CD14-positive monocyte (primary cell): ENCODE measurements at regions not wholly inside any gene's neighbourhood (a gene's known extent, or its start where the extent isn't known, plus 50 kb on each side); places are given as distances from the start of the nearest gene placed in this dataset.
A peak's percentile ranks its signal among the peaks of the same experiment; 100 is the strongest.

Experiments used
- DNase-seq, 3 donors: peaks; one replicate each; pipeline ENCODE4 v3.0.0-alpha.2; 2011 to 2022
- H2AFZ ChIP-seq: 2 replicates; pipeline ENCODE4 v1.6.0; 2012; ENCODE audit warnings: mild to moderate bottlenecking, low read depth, low read length, inconsistent platforms; ENCODE audit not compliant: insufficient read depth, poor library complexity, severe bottlenecking
- H3K27ac ChIP-seq, 2 donors: 1 replicate in 1 of 2; 2 replicates in 1 of 2; pipeline ENCODE4 v1.5.1; 2012 to 2013; ENCODE audit warnings: low read length in 2 of 2, control low read depth in 1 of 2, inconsistent platforms in 1 of 2, low read depth in 1 of 2, mild to moderate bottlenecking in 1 of 2
- H3K27me3 ChIP-seq, 2 donors: one replicate each; pipeline versions ENCODE4 v1.6.0 to v1.6.1; 2011 to 2013; ENCODE audit warnings: low read length in 2 of 2; ENCODE audit not compliant: control insufficient read depth in 2 of 2, insufficient read depth in 2 of 2
- H3K36me3 ChIP-seq, 2 donors: replicated peaks in 1 of 2; 1 replicate in 1 of 2; 2 replicates in 1 of 2; pipeline versions ENCODE4 v1.5.1 to v1.6.1; 2012 to 2013; ENCODE audit warnings: low read length in 2 of 2, control low read depth in 1 of 2, inconsistent platforms in 1 of 2, mild to moderate bottlenecking in 1 of 2; ENCODE audit not compliant: insufficient read depth in 2 of 2, control insufficient read depth in 1 of 2
- H3K4me1 ChIP-seq, 2 donors: 1 replicate in 1 of 2; 2 replicates in 1 of 2; pipeline versions ENCODE4 v1.5.1 to v1.6.1; 2012 to 2013; ENCODE audit warnings: low read length in 2 of 2, control low read depth in 1 of 2, inconsistent platforms in 1 of 2, mild to moderate bottlenecking in 1 of 2, moderate library complexity in 1 of 2; ENCODE audit not compliant: insufficient read depth in 2 of 2, control insufficient read depth in 1 of 2
- H3K4me2 ChIP-seq: replicated peaks from 2 replicates; pipeline ENCODE3; 2012; ENCODE audit warnings: low read length, moderate library complexity, mild to moderate bottlenecking; ENCODE audit not compliant: poor library complexity, severe bottlenecking; ENCODE audit errors: extremely low read depth
- H3K4me3 ChIP-seq, 3 experiments: fragments of 200-600 bp in 1 of 3; sonication (generic) in 1 of 3; replicated peaks in 1 of 3; 1 replicate in 2 of 3; 2 replicates in 1 of 3; pipeline ENCODE4 v1.5.1; 2011 to 2013; ENCODE audit warnings: low read length in 3 of 3, mild to moderate bottlenecking in 3 of 3, control low read depth in 2 of 3, low read depth in 2 of 3, inconsistent platforms in 1 of 3, moderate library complexity in 1 of 3
- H3K79me2 ChIP-seq: 2 replicates; pipeline ENCODE4 v1.6.0; 2012; ENCODE audit warnings: mild to moderate bottlenecking, control low read depth, inconsistent platforms, low read length, moderate library complexity; ENCODE audit not compliant: insufficient read depth
- H3K9ac ChIP-seq: 2 replicates; pipeline ENCODE4 v1.6.0; 2017; ENCODE audit warnings: low read length, mild to moderate bottlenecking; ENCODE audit not compliant: insufficient read depth, poor library complexity, severe bottlenecking
- H3K9me3 ChIP-seq, 2 donors: replicated peaks in 1 of 2; 1 replicate in 1 of 2; 2 replicates in 1 of 2; pipeline versions ENCODE4 v1.5.1 to v1.6.1; 2012 to 2013; ENCODE audit warnings: low read length in 2 of 2, control low read depth in 1 of 2; ENCODE audit not compliant: control insufficient read depth in 1 of 2, insufficient read depth in 1 of 2
- H4K20me1 ChIP-seq: 2 replicates; pipeline ENCODE4 v1.6.0; 2012; ENCODE audit warnings: mild to moderate bottlenecking, low read length, control low read depth, moderate library complexity; ENCODE audit not compliant: insufficient read depth
- H3K27ac Mint-ChIP-seq, 7 donors: one replicate each; pipeline ENCODE4 v1.8.0; 2020; ENCODE audit warnings: mild to moderate bottlenecking in 7 of 7, mixed read lengths in 7 of 7, moderate library complexity in 6 of 7, inconsistent platforms in 2 of 7
- H3K27me3 Mint-ChIP-seq, 3 donors: one replicate each; pipeline ENCODE4 v1.8.0; 2021 to 2022; ENCODE audit warnings: low read depth in 3 of 3, mild to moderate bottlenecking in 3 of 3, mixed read lengths in 3 of 3, moderate library complexity in 3 of 3, inconsistent platforms in 1 of 3
- H3K36me3 Mint-ChIP-seq, 2 donors: one replicate each; pipeline ENCODE4 v1.8.0; 2020; ENCODE audit warnings: mixed read lengths in 2 of 2, inconsistent platforms in 1 of 2, mild to moderate bottlenecking in 1 of 2
- H3K4me1 Mint-ChIP-seq: one replicate; pipeline ENCODE4 v1.8.0; 2020; ENCODE audit warnings: mild to moderate bottlenecking, mixed read lengths
- H3K4me3 Mint-ChIP-seq, 2 donors: one replicate each; pipeline ENCODE4 v1.8.0; 2020; ENCODE audit warnings: mild to moderate bottlenecking in 2 of 2, mixed read lengths in 2 of 2, moderate library complexity in 1 of 2
- H3K9me3 Mint-ChIP-seq, 7 donors: one replicate each; pipeline ENCODE4 v1.8.0; 2020 to 2022; ENCODE audit warnings: mixed read lengths in 7 of 7, mild to moderate bottlenecking in 6 of 7, moderate library complexity in 6 of 7, inconsistent platforms in 2 of 7
- WGBS: methylation state at CpG from one replicate; pipeline ENCODE4 v1.1.5; 2013; ENCODE audit warnings: missing lambda C conversion rate; ENCODE audit not compliant: insufficient coverage; 5-methylcytosine and 5-hydroxymethylcytosine counted together
- intact Hi-C, 2 donors: fragments of 100-400 bp; cut with micrococcal nuclease; formaldehyde crosslinking; loops; one replicate each; pipeline versions ENCODE4 v1.15.0 to v1.15.1; 2023
- TF ChIP-seq, protein P1 (sequence below): fragments of 200-600 bp; IDR thresholded peaks from one replicate; pipeline ENCODE4 v1.8.0; 2022; ENCODE audit warnings: antibody characterized with exemption, mild to moderate bottlenecking

GRCh38 chr10:120075349-120075748 is 182.8 kb downstream of the SEC23IP start:
- TF ChIP-seq, protein P1, sequence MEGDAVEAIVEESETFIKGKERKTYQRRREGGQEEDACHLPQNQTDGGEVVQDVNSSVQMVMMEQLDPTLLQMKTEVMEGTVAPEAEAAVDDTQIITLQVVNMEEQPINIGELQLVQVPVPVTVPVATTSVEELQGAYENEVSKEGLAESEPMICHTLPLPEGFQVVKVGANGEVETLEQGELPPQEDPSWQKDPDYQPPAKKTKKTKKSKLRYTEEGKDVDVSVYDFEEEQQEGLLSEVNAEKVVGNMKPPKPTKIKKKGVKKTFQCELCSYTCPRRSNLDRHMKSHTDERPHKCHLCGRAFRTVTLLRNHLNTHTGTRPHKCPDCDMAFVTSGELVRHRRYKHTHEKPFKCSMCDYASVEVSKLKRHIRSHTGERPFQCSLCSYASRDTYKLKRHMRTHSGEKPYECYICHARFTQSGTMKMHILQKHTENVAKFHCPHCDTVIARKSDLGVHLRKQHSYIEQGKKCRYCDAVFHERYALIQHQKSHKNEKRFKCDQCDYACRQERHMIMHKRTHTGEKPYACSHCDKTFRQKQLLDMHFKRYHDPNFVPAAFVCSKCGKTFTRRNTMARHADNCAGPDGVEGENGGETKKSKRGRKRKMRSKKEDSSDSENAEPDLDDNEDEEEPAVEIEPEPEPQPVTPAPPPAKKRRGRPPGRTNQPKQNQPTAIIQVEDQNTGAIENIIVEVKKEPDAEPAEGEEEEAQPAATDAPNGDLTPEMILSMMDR: no peak
- Histone ChIP-seq H3K9me3 (peaks cover 0 to 9% of the 10 kb centered on the region in 2 donors), H2AFZ (no peak overlapping the region), H3K36me3 (no peaks in the 10 kb centered on the region), H3K4me3 (no peak overlapping the region), H3K4me1 (no peaks in the 10 kb centered on the region), H3K9ac (no peak overlapping the region), H3K79me2 (no peaks in the 10 kb centered on the region), H4K20me1 (no peaks in the 10 kb centered on the region), H3K27ac (no peak overlapping the region), H3K27me3 (no peaks in the 10 kb centered on the region), H3K4me2 (no peak overlapping the region)
- WGBS: 86% methylated on average over 3 of the region's 5 CpGs
- intact Hi-C loops: no loop called here
- peaks cover 0 to 12% (median 6%) of the 10 kb centered on the region in 7 donors for H3K9me3 Mint-ChIP-seq
- H3K27me3 Mint-ChIP-seq: peaks cover 3 to 6% (median 5%) of the 10 kb centered on the region in 3 donors
- no peaks in the 10 kb centered on the region for H3K4me1 Mint-ChIP-seq
- no peak for DNase-seq
- no peaks in the 10 kb centered on the region for H3K36me3 Mint-ChIP-seq
- H3K27ac Mint-ChIP-seq: no peak overlapping the region
- H3K4me3 Mint-ChIP-seq: no peak overlapping the region

DNA sequence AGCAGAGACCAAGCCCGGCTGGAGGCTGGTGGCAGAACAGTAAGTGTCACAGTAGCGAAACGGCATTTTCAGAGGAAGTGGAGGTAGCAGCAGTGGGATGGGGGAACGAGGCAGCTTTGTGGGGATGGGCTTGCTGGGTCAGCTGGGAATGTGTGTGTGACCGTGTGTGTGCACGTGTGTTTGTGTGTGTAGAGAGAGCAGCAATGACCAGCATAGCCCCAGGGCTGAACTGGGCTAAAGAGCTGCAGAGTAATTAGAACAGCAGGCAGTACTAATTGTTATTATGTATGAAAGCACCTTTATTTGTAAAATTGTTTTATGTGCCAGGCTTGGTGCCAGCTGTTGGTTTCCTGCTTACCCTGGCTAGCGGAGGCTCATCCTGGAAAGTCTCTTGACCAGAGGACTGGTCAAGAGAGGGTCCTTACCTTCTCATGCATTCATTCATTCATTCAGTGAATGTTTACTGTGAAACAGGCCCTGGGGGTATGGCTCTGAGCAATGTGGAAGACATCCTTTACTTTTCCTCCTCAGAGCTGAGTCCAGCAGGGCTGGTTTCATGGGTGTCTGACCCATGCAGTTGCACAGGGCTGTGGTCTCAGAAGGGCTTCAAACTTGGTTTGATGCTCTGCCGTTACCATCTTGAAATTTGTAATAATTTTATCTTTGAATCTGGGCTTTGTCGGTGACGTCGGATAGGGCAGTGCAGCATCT is 184.6 kb downstream of the SEC23IP start:
- H3K9ac ChIP-seq: no peak overlapping the region
- H3K27me3 Mint-ChIP-seq: peaks cover 3 to 6% (median 5%) of the 10 kb centered on the region in 3 donors
- H3K27ac ChIP-seq: no peak overlapping the region
- H3K9me3 Mint-ChIP-seq: peaks cover 0 to 9% (median 3%) of the 10 kb centered on the region in 7 donors
- H3K79me2 ChIP-seq: no peaks in the 10 kb centered on the region
- H3K27me3 ChIP-seq: no peaks in the 10 kb centered on the region
- no peaks in the 10 kb centered on the region for H4K20me1 ChIP-seq
- no peaks in the 10 kb centered on the region for H3K4me1 ChIP-seq
- no peaks in the 10 kb centered on the region for H3K36me3 ChIP-seq
- H3K4me1 Mint-ChIP-seq: no peaks in the 10 kb centered on the region
- H3K27ac Mint-ChIP-seq: peak overlapping the region in 1 of 7 donors; percentile 20
- TF ChIP-seq, protein P1: no peak
- no peak overlapping the region for H3K4me3 ChIP-seq
- WGBS: 66% methylated on average over 10 of the region's 11 CpGs
- H3K4me3 Mint-ChIP-seq: no peak overlapping the region
- intact Hi-C loops: no loop called here
- H2AFZ ChIP-seq: no peak overlapping the region
- no peak for DNase-seq
- H3K4me2 ChIP-seq: no peak overlapping the region
- peaks cover 0 to 6% of the 10 kb centered on the region in 2 donors for H3K9me3 ChIP-seq
- no peaks in the 10 kb centered on the region for H3K36me3 Mint-ChIP-seq
